HG02642 (cell line): ENCODE measurements at regions not wholly inside any gene's neighbourhood (a gene's known extent, or its start where the extent isn't known, plus 50 kb on each side); places are given as distances from the start of the nearest gene placed in this dataset.

ENCODE experiments used
- ATAC-seq: cut with Tn5 transposase; IDR thresholded peaks from one replicate; pipeline ENCODE4 v1.9.1; 2021; ENCODE audit warnings: mild to moderate bottlenecking; ENCODE audit not compliant: unreplicated experiment, poor library complexity

GRCh38 chr20:60238992-60239660 is 280.9 kb downstream of the CDH26 start:
- no peak for ATAC-seq

- ATAC-seq, result no peak
Observed at GRCh38 chr20:60239956-60240355, 281.7 kb downstream of the CDH26 start.

GRCh38 chr20:60240415-60240814 is 282.2 kb downstream of the CDH26 start:
- ATAC-seq, result no peak

- ATAC-seq, result no peak
Observed at GRCh38 chr20:60240986-60241385, 282.8 kb downstream of the CDH26 start.

- no peak for ATAC-seq
Observed at GRCh38 chr20:60242836-60243505, 284.7 kb downstream of the CDH26 start.

GRCh38 chr20:60244373-60245146 is 286.3 kb downstream of the CDH26 start:
- ATAC-seq, result no peak

- no peak for ATAC-seq
Observed at GRCh38 chr20:60246751-60247150, 288.5 kb downstream of the CDH26 start.

GRCh38 chr20:60249436-60249835 is 291.2 kb downstream of the CDH26 start:
- no peak for ATAC-seq

- no peak for ATAC-seq
Observed at GRCh38 chr20:60250251-60250650, 292.0 kb downstream of the CDH26 start.

GRCh38 chr20:60252866-60253265 is 294.6 kb downstream of the CDH26 start:
- ATAC-seq, result no peak

- no peak for ATAC-seq
Observed at GRCh38 chr20:60253471-60253870, 295.2 kb downstream of the CDH26 start.

GRCh38 chr20:60254901-60255411 is 296.7 kb downstream of the CDH26 start:
- ATAC-seq, result no peak

- ATAC-seq, result no peak
Observed at GRCh38 chr20:60255415-60255814, 297.2 kb downstream of the CDH26 start.

- no peak for ATAC-seq
Observed at GRCh38 chr20:60255866-60256265, 297.6 kb downstream of the CDH26 start.

- no peak for ATAC-seq
Observed at GRCh38 chr20:60256811-60257210, 298.6 kb downstream of the CDH26 start.

GRCh38 chr20:60257671-60258070 is 299.4 kb downstream of the CDH26 start:
- ATAC-seq, result no peak

GRCh38 chr20:60258255-60258863 is 300.1 kb downstream of the CDH26 start:
- ATAC-seq, result no peak

GRCh38 chr20:60261333-60261732 is 303.1 kb downstream of the CDH26 start:
- ATAC-seq, result no peak

- no peak for ATAC-seq
Observed at GRCh38 chr20:60262967-60263603, 304.9 kb downstream of the CDH26 start.
